NT2/D1 (cell line): ENCODE measurements at regions not wholly inside any gene's neighbourhood (a gene's known extent, or its start where the extent isn't known, plus 50 kb on each side); places are given as distances from the start of the nearest gene placed in this dataset.

Experiments used
- DNase-seq: peaks from one replicate; pipeline ENCODE4 v3.0.0-alpha.2; 2011; ENCODE audit warnings: low read depth, low spot score
- H3K27me3 ChIP-seq: 2 replicates; pipeline ENCODE4 v1.6.0; 2011; ENCODE audit warnings: mild to moderate bottlenecking; ENCODE audit not compliant: insufficient read length, insufficient read depth
- H3K36me3 ChIP-seq: 2 replicates; pipeline ENCODE4 v1.6.1; 2011; ENCODE audit warnings: mild to moderate bottlenecking, low read length, mixed read lengths; ENCODE audit not compliant: insufficient read depth, insufficient read length
- H3K4me1 ChIP-seq: 2 replicates; pipeline ENCODE4 v1.5.1; 2011; ENCODE audit not compliant: insufficient read depth, insufficient read length
- H3K4me3 ChIP-seq: 2 replicates; pipeline ENCODE4 v1.5.1; 2011; ENCODE audit warnings: low read depth; ENCODE audit not compliant: insufficient read length
- H3K9ac ChIP-seq: 2 replicates; pipeline ENCODE4 v1.6.0; 2011; ENCODE audit warnings: low read depth; ENCODE audit not compliant: insufficient read length
- H3K9me3 ChIP-seq: 2 replicates; pipeline ENCODE4 v1.5.1; 2011; ENCODE audit warnings: mild to moderate bottlenecking, low read length; ENCODE audit not compliant: insufficient read depth
- SUZ12 ChIP-seq: IDR thresholded peaks from 2 replicates; pipeline ENCODE4 v1.6.1; 2011; ENCODE audit not compliant: insufficient read length, insufficient read depth; ENCODE audit errors: extremely low read depth
- YY1 ChIP-seq: IDR thresholded peaks from 2 replicates; pipeline ENCODE4 v1.6.1; 2011; ENCODE audit not compliant: insufficient read length, insufficient read depth
- ZNF274 ChIP-seq: IDR thresholded peaks from 2 replicates; pipeline ENCODE4 v1.6.1; 2011; ENCODE audit warnings: mild to moderate bottlenecking, low read depth, low read length

DNA sequence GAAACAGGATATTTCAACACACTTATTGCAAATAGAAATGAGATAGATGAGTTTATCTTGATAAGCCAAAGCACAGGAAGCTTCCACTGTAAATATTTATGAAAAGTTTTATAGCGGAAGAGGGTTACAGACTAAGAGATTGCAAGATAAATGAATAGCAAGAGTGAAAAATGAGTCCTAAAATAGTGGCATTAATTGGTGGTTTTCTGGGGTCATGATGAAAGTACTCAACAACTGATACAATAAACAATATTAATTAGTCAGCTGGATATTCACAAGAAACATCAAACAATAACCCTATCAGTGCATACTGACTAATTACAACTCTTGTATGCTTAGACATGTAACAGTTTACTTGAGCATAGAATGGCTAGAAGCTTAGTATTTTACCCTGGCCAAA is 154.8 kb upstream of the CHODL start:
- Histone ChIP-seq H3K9ac (no peak overlapping the region), H3K4me1 (no peaks in the 10 kb centered on the region), H3K4me3 (no peak overlapping the region), H3K9me3 (0 out of 2 replicates have a peak, but pooled peaks cover 7% of the 10 kb centered on the region), H3K36me3 (no peaks in the 10 kb centered on the region), H3K27me3 (no peaks in the 10 kb centered on the region)
- no peak for DNase-seq
- no peak for TF ChIP-seq ZNF274
- TF ChIP-seq YY1, result no peak
- no peak for TF ChIP-seq SUZ12

- Histone ChIP-seq H3K9me3 (no peaks in the 10 kb centered on the region), H3K9ac (no peak overlapping the region), H3K27me3 (no peaks in the 10 kb centered on the region), H3K36me3 (no peaks in the 10 kb centered on the region), H3K4me3 (no peak overlapping the region), H3K4me1 (no peaks in the 10 kb centered on the region)
- no peak for DNase-seq
- no peak for TF ChIP-seq YY1
Observed at GRCh38 chr21:18070392-18070791, 174.2 kb upstream of the CHODL start.

GRCh38 chr21:18069875-18070274 is 174.8 kb upstream of the CHODL start:
- Histone ChIP-seq H3K27me3 (no peaks in the 10 kb centered on the region), H3K36me3 (no peaks in the 10 kb centered on the region), H3K4me3 (no peak overlapping the region), H3K9me3 (no peaks in the 10 kb centered on the region), H3K9ac (no peak overlapping the region), H3K4me1 (no peaks in the 10 kb centered on the region)
- no peak for DNase-seq
- TF ChIP-seq YY1, result no peak

DNA sequence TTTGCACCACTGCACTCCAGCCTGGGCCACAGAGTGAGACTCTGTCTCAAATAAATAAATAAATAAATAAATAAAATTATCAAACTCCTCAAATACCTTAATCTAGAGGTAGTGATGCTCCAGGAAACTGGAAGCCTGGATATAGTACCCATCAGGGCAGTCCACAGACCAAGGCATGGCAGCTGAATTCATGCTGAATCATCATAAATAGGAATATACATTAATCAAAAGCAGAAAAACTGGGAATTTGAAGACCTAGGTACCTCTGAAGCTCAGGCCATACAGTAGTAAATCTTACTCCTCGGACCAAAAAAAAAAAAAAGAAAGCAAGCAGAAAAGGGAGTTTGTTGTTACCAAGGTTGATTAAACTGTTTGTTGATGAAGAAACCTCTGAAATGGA is 184.2 kb upstream of the CHODL start:
- H3K4me1 ChIP-seq, result no peaks in the 10 kb centered on the region
- TF ChIP-seq ZNF274 (no peak), YY1 (no peak)
- no peak for DNase-seq
- no peaks in the 10 kb centered on the region for H3K27me3 ChIP-seq
- no peaks in the 10 kb centered on the region for H3K9me3 ChIP-seq
- no peak overlapping the region for H3K9ac ChIP-seq
- no peak overlapping the region for H3K4me3 ChIP-seq
- H3K36me3 ChIP-seq, result no peaks in the 10 kb centered on the region

- Histone ChIP-seq H3K4me1 (no peaks in the 10 kb centered on the region), H3K36me3 (no peaks in the 10 kb centered on the region), H3K9ac (no peak overlapping the region), H3K9me3 (no peaks in the 10 kb centered on the region), H3K4me3 (no peak overlapping the region), H3K27me3 (no peaks in the 10 kb centered on the region)
- no peak for DNase-seq
- TF ChIP-seq ZNF274, result no peak
- TF ChIP-seq SUZ12, result no peak
- no peak for TF ChIP-seq YY1
Observed at GRCh38 chr21:18058731-18059398, 185.8 kb upstream of the CHODL start.

DNA sequence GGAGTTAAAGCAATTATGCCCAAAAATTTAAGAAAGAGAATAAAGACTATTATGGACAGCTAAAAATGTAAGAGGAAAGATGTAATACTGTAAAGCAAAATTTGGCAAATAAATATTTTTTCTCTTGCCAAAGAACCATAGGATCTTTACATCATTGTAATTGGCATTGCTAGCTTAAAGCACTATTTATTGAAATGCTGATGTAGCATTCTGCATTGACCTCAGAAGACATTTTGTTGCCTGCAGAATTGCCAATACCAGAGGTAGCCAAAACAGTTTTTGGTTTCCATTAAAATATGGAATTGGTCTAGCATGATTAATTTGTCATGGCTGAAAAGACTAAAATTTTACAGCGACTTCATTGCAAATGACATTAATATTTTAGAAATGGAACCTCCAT is 191.5 kb upstream of the CHODL start:
- no peaks in the 10 kb centered on the region for H3K4me1 ChIP-seq
- no peaks in the 10 kb centered on the region for H3K27me3 ChIP-seq
- no peaks in the 10 kb centered on the region for H3K36me3 ChIP-seq
- H3K9me3 ChIP-seq, result no peaks in the 10 kb centered on the region
- no peak overlapping the region for H3K9ac ChIP-seq
- H3K4me3 ChIP-seq, result no peak overlapping the region
- TF ChIP-seq ZNF274, result no peak
- TF ChIP-seq YY1, result no peak
- no peak for TF ChIP-seq SUZ12
- no peak for DNase-seq

DNA sequence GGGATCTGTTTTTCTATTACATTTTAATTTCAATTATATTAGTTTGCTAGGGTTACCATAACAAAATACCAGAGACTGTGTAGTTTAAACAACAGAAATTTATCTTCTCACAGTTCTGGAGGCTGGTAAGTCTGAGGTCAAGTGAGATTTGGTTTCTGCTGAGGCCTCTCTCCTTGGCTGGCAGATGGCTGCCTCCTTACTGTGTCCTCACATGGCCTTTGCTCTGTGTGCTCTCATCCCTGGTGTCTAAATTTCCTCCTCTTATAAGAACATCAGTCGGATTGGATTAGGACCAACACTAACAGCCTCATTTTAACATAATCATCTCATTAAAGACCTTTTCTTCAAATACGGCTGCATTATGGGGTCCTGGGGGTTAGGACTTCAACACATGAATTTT is 195.2 kb upstream of the CHODL start:
- no peak for DNase-seq
- Histone ChIP-seq H3K9me3 (no peaks in the 10 kb centered on the region), H3K9ac (no peak overlapping the region), H3K36me3 (no peaks in the 10 kb centered on the region), H3K4me3 (no peak overlapping the region), H3K27me3 (no peaks in the 10 kb centered on the region), H3K4me1 (no peaks in the 10 kb centered on the region)
- TF ChIP-seq YY1 (no peak), ZNF274 (no peak), SUZ12 (no peak)

DNA sequence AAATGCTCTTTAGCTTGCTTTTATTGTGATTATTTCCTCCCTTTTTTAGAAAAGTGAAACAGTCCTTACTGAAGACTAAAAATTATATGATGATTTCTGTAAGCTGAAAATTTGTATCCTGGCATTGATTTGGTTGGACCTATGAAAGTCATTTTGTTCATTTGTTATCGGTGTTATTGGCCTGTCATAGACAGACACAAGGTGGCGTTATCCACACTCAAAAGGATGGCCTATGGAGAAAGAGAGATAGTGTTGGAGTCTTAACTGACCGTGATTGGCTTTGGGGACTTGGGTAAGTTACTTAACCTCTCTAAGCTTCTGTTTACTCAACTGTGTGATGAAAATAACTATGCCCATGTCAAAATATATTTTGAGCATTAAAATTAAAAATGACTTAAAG is 203.6 kb upstream of the CHODL start:
- TF ChIP-seq SUZ12, result no peak
- TF ChIP-seq ZNF274, result no peak
- TF ChIP-seq YY1, result no peak
- peak; percentile 55 for DNase-seq

DNA sequence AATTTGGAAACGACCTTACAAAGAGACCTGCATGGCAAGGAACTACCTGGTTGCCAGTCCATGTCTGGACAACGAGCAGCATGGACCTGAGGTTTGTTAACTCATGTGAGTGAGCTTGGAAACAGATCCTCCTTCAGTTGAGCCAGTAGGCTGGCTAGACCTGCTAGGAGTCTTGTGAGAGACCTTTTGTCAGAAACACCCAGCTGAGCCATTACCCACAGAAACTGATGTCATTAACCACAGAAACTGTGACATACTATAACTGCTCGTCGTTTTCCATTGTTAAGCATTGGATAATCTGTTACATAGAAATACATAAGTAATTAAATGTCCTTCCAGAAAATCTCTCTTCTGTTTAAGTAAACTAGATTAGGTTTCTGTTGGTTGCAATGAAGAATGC is 211.1 kb upstream of the C21orf91 start:
- TF ChIP-seq SUZ12, result no peak
- Histone ChIP-seq H3K9me3 (no peaks in the 10 kb centered on the region; the same call in 1 of the 2 replicates), H3K4me3 (no peak overlapping the region), H3K4me1 (no peaks in the 10 kb centered on the region), H3K36me3 (no peaks in the 10 kb centered on the region), H3K27me3 (no peaks in the 10 kb centered on the region), H3K9ac (no peak overlapping the region)
- DNase-seq, result no peak

More for the DNA sequence above, 203.6 kb upstream of the CHODL start:
- Histone ChIP-seq H3K27me3 (no peaks in the 10 kb centered on the region), H3K4me1 (no peaks in the 10 kb centered on the region), H3K9ac (no peak overlapping the region), H3K4me3 (no peak overlapping the region), H3K36me3 (no peaks in the 10 kb centered on the region), H3K9me3 (no peaks in the 10 kb centered on the region)
